Stimulated activated CD8-positive, alpha-beta memory T cell treated with anti-CD3 and anti-CD28 coated beads, Interleukin-4, amount 100 ng/mL, for 4 hours (primary cell): ENCODE measurements at regions not wholly inside any gene's neighbourhood (a gene's known extent, or its start where the extent isn't known, plus 50 kb on each side); places are given as distances from the start of the nearest gene placed in this dataset.

Experiments
- DNase-seq, 2 donors: peaks; one replicate each; pipeline ENCODE4 v3.0.0-alpha.2; 2020; ENCODE audit warnings: low read depth in 2 of 2, low spot score in 1 of 2

GRCh38 chr5:56520986-56521730 is 288.0 kb upstream of the ANKRD55 start:
- DNase-seq: no peak

GRCh38 chr5:56518820-56519219 is 285.7 kb upstream of the ANKRD55 start:
- no peak for DNase-seq

- no peak for DNase-seq
Measured at GRCh38 chr5:56517011-56517416, 283.9 kb upstream of the ANKRD55 start.

- DNase-seq: no peak
Measured at GRCh38 chr5:56516441-56516840, 283.3 kb upstream of the ANKRD55 start.

GRCh38 chr5:56516035-56516434 is 282.9 kb upstream of the ANKRD55 start:
- DNase-seq: no peak

GRCh38 chr5:56515011-56515410 is 281.9 kb upstream of the ANKRD55 start:
- DNase-seq: no peak

GRCh38 chr5:56514245-56514644 is 281.1 kb upstream of the ANKRD55 start:
- DNase-seq: no peak

- no peak for DNase-seq
Measured at GRCh38 chr5:56513141-56513540, 280.0 kb upstream of the ANKRD55 start.

- no peak for DNase-seq
Measured at GRCh38 chr5:56512313-56512996, 279.3 kb upstream of the ANKRD55 start.

GRCh38 chr5:56511326-56511841 is 278.3 kb upstream of the ANKRD55 start:
- no peak for DNase-seq

- no peak for DNase-seq
Measured at GRCh38 chr5:56508249-56508648, 275.1 kb upstream of the ANKRD55 start.

- no peak for DNase-seq
Measured at GRCh38 chr5:56507351-56507930, 274.3 kb upstream of the ANKRD55 start.

- no peak for DNase-seq
Measured at GRCh38 chr5:56506211-56506965, 273.3 kb upstream of the ANKRD55 start.

- DNase-seq: no peak
Measured at GRCh38 chr5:56503929-56504328, 270.8 kb upstream of the ANKRD55 start.

GRCh38 chr5:56501781-56502557 is 268.8 kb upstream of the ANKRD55 start:
- no peak for DNase-seq

GRCh38 chr5:56499901-56500300 is 266.8 kb upstream of the ANKRD55 start:
- no peak for DNase-seq

- no peak for DNase-seq
Measured at GRCh38 chr5:56499491-56499890, 266.4 kb upstream of the ANKRD55 start.

GRCh38 chr5:56498759-56499395 is 265.7 kb upstream of the ANKRD55 start:
- DNase-seq: no peak

- DNase-seq: no peak
Measured at GRCh38 chr5:56496581-56497063, 263.5 kb upstream of the ANKRD55 start.

- no peak for DNase-seq
Measured at GRCh38 chr5:56494300-56494731, 261.2 kb upstream of the ANKRD55 start.
